A172 (cell line): ENCODE measurements at regions not wholly inside any gene's neighbourhood (a gene's known extent, or its start where the extent isn't known, plus 50 kb on each side); places are given as distances from the start of the nearest gene placed in this dataset.

ENCODE experiments used
- DNase-seq: peaks from one replicate; pipeline ENCODE4 v3.0.0-alpha.2; 2015; ENCODE audit warnings: low spot score

GRCh38 chr5:174589011-174589410 lies 135.4 kb upstream of the MSX2 start:
- DNase-seq = no peak

DNA sequence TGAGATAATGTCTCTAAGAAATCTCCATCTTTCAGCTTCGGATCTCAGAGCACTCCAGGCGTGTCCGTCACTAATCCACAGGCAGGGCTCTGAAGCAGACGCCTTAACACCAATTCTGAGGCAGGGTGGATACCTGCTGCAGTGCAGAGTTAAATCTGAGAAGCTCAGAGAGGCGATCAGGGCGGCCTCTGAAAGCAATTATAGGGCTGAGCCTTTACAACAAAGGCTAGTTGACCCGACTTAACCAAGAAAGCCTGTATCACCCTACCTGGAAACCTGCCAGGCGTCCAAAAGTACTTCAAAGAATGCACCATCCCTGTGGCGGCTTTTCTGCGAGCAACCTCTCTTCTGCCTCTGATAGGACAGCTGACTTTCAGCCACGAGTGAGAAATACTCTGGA lies 134.8 kb upstream of the MSX2 start:
- no peak for DNase-seq

DNA sequence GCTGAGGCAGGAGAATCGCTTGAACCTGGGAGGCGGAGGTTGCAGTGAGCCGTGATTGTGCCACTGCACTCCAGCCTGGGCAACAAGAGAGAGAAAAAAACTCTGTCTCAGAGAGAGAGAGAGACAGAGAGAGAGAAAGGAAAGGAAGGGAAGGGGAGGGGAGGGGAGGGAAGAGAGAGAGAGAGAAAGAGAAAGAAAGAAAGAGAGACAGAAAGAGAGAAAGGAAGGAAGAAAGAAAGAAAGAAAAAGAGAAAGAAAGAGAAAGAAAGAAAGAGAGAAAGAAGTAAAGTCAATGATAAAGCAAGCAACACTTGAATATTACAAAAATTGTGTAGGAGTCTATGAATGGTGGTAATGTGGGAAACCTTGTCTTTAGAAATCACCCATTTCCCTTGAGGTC lies 133.6 kb upstream of the MSX2 start:
- no peak for DNase-seq

GRCh38 chr5:174596429-174596828 lies 128.0 kb upstream of the MSX2 start:
- DNase-seq = peak; percentile 81

DNA sequence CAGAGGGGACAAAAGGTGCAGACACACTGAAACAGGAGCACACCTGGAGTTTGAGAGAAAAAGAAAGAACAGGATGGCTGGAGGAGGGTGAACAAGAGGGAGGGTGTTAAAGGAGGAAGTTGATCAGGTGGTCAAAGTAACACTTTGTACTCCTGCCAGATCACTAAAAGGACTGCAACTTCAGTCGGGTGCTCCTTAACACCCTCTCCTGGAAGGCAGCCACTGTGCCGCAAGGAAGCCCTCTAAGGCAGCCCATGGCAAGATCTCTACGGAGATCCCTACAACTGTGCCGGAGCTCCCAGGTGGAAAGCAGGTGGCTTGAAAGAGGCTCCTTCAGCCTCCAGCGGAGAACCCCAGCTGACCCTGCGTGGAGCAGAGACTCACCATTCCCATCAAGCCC lies 124.4 kb upstream of the MSX2 start:
- DNase-seq = peak; percentile 35

DNA sequence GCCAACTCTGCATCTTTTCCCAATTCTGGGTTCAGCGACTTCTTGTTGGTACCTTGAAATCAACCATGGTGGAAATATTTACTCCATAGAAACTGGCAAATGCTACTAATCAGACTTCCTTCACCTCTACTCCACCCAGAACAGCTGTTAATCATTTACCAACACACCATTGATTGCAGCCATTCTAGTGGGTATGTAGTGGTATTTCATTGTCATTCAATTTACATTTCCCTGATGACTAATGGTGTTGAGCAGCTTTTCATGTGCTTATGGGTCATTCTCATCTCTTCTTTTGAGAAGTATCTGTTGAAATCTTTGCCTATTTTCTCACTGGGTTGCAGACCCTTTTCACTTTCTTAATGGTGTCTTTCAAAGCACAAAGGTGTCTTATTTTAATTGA lies 122.4 kb upstream of the MSX2 start:
- DNase-seq = peak; percentile 50

GRCh38 chr5:174606153-174606552 lies 118.2 kb upstream of the MSX2 start:
- no peak for DNase-seq

- peak; percentile 19 for DNase-seq
Observed at GRCh38 chr5:174606646-174607045, 117.7 kb upstream of the MSX2 start.

DNA sequence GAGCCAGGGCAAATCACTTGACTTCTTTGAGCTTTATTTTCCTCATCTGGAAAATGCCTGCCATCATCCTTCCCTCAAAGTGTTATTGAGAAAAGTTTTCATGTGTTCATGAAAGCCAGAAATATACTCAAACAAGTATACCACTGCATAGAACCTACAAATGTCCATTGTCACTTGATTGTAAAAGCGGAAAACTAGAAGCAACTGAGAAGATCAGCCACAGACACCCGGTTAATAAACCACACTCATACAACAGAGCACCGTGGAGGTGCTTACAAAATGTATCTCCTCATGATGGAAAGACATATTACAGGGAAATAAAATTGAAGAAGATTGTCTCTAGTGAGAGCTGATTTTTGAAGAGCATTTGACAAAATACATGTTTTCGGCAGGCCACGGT lies 117.2 kb upstream of the MSX2 start:
- no peak for DNase-seq

DNA sequence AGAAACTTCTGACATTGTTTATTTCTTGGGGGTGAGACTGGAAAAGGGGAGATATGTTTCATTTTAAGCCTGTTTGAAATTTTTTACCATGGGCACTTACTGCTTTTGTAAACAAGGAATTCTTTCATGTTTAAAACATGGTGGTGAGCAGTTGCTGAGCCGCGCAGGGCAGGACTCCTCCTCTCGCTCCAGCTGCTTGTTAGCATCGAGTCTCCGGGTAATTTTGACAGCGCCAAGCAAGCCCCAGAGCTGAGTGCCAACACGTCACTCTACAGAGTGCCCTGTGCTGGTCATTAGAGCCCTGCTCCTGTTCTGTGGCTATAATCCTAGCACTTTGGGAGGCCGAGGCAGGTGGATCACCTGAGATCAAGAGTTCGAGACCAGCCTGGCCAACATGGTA lies 116.5 kb upstream of the MSX2 start:
- DNase-seq = no peak

- peak; percentile 100 for DNase-seq
Observed at GRCh38 chr5:174608631-174609097, 115.7 kb upstream of the MSX2 start.

DNA sequence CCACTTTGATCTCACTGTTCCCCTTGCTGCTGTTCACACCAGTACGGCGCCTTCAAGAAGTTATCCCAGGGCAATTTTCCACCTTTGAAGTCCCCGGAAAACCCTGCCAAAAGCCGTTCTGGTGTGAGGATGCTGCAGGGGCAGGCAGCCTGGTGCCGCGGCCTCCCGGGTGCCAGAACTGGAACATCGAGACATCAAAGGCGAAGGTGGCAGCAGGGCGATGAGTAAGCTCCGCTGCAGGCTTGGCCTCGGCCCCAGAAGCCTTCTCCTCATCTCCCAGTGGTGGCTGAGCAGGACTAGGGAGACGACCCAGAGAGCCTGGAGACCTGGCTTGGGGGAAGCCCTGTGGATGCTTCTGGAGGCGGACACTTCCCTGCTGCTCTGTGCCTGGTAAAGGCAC lies 115.3 kb upstream of the MSX2 start:
- peak; percentile 89 for DNase-seq

DNA sequence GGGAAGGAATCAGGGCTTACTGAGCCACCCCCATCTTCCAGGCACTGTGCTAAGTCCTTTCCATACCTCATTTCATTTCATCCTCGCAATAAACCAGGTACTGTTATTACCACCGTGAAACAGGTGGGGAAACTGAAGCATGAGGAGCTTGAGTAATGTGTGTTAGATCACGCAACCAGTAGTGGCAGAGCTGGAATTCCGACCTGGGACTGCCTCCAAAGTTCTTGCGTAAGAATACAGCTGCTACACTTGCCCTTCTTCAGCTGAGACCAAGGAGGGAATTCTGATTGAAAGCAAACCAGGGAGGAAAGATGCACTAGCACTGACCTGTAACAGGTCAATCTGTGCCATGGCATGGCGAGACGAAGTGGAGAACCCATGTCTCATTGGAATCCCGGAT lies 113.4 kb upstream of the MSX2 start:
- peak; percentile 76 for DNase-seq

GRCh38 chr5:174612686-174613085 lies 111.7 kb upstream of the MSX2 start:
- peak; percentile 97 for DNase-seq

- DNase-seq = no peak
Observed at GRCh38 chr5:174614500-174615135, 109.8 kb upstream of the MSX2 start.

DNA sequence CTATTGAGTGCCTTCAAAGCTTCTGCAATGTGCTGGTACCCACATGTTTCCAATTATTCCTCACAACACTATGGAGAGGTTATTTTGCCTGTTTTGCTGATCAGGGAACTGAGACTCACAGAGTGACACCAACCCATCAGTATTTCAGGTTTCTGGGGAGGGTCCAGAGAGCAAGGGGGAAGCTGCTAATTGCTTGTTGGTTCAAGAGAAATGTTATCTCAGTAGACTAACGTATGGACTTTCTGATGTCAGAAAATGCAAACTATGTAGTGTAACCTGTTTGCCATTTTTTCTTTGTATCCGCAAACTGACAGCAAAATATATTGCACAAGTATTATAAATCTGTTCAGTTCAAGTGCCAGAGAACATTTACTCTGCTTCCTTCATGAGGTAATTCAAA lies 108.3 kb upstream of the MSX2 start:
- DNase-seq = no peak

DNA sequence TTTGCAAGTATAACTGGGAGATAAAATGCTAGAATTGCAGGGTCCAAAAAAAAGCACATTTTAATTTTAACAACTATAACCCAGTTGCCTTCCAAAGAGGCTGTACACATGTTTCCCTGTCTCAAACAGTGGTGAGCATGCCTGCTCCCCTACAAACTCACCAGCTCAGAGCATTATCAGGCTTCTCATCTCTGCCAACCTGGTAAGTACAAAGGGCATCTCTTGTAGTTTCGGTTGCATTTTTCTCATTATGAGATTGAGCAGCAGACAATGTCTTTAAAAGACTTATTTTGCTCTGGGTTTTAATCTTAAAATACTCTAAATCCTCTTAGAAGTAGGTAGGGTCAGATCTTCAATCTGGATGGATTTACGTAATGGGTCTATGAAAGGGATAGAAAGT lies 107.1 kb upstream of the MSX2 start:
- no peak for DNase-seq

DNA sequence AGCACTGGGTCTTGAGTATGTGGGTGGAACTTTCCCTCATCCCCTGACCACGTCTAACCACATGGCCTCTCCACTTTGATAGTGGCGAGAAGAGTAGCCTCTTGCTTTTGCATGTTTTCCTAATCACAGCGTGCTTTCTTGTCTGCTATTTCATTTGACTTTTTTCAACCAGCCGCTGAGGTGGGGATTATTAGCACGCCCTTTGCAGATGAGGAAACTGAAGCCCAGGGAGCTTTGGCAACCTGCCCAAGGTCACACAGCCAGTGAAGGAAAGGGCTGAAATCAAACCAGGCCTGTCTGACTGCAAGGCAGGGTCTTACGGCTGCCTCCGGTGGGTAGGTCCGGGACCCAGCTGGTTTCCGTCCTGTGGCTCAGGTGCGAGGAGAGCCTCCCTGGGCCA lies 106.5 kb upstream of the MSX2 start:
- no peak for DNase-seq

- DNase-seq = no peak
Observed at GRCh38 chr5:174618589-174618988, 105.8 kb upstream of the MSX2 start.

DNA sequence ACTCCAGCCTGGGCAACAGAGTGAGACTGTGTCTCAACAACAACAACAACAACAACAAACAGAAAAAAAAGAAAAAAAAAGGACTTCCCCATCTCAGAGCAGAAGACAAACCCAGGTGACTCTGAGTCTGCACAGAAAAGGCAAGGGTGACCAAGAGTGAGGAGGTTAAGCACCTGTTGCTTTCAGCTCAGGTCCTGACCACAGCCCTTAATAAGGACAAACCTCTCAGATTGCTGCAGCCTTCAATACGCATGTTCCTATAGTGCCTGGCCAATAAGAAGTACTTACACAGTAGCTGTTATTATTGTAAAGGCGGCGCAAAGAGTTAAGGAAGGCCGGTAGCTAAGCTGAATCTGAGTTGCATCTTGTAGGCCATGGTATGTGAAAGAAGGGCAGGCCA lies 102.3 kb upstream of the MSX2 start:
- DNase-seq = no peak

GRCh38 chr5:174623018-174623417 lies 101.4 kb upstream of the MSX2 start:
- DNase-seq = no peak

- DNase-seq = no peak
Observed at GRCh38 chr5:174623433-174624019, 100.9 kb upstream of the MSX2 start.

DNA sequence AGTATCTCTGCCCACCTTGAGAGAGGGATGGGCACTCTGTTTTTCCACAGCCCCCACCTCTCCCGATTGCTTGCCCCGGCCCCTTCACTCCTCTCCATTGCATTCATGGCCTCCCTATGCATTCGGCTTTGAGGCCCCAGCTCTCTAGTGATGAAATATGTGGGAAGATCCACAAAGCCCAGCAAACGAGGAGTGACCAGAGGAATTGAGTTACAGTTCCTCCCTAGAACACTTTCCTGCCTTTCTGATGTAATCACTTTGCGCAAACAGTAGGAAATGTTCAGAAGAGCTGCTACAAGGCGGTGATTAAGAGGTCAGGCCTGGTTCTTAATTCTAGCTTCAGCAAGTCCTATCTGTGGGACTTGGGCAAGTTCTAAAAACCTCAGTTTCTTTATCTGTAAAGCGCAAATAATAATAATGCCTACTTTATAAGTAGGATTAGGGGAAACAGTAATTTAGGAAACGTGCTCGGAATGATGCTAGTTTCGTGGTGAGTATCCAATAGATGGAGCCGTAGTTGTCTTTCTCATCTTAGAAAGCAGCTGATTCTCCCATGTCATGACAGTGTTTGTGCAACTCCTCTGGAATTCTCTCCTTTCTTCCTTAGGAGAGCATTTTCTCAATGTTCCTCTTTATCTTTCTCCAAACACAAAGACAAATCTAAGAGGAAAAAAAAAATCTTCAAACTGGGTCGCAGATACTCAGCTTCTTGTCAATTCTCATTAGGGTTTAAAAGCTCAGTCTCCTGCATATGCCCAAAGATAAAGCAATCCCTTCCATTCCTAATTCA lies 99.5 kb upstream of the MSX2 start:
- no peak for DNase-seq
